Neutrophil (primary cell): ENCODE measurements at regions not wholly inside any gene's neighbourhood (a gene's known extent, or its start where the extent isn't known, plus 50 kb on each side); places are given as distances from the start of the nearest gene placed in this dataset.

Experiments
- H3K27ac ChIP-seq: fragments of 200-600 bp; sonication (generic); 2 replicates; pipeline ENCODE4 v1.5.1; 2016; ENCODE audit warnings: mild to moderate bottlenecking, moderate library complexity
- H3K27me3 ChIP-seq: fragments of 200-600 bp; sonication (generic); 2 replicates; pipeline ENCODE4 v1.6.0; 2016; ENCODE audit warnings: mild to moderate bottlenecking
- H3K36me3 ChIP-seq: fragments of 200-600 bp; sonication (generic); 2 replicates; pipeline ENCODE4 v1.5.1; 2017
- H3K4me1 ChIP-seq, 2 experiments: fragments of 200-600 bp in 1 of 2; sonication (generic) in 1 of 2; 1 replicate in 1 of 2; 2 replicates in 1 of 2; pipeline versions ENCODE4 v1.5.1 to v1.6.1; 2013 to 2016; ENCODE audit warnings: low read depth in 1 of 2, low read length in 1 of 2, mild to moderate bottlenecking in 1 of 2, moderate library complexity in 1 of 2; ENCODE audit not compliant: control insufficient read depth in 1 of 2, insufficient read depth in 1 of 2
- H3K4me3 ChIP-seq, 2 experiments: fragments of 200-600 bp in 1 of 2; sonication (generic) in 1 of 2; 1 replicate in 1 of 2; 2 replicates in 1 of 2; pipeline ENCODE4 v1.5.1; 2013 to 2016; ENCODE audit warnings: low read depth in 1 of 2, low read length in 1 of 2, mild to moderate bottlenecking in 1 of 2, moderate library complexity in 1 of 2
- H3K9me3 ChIP-seq: fragments of 200-600 bp; sonication (generic); 2 replicates; pipeline ENCODE4 v1.5.1; 2016
- TF ChIP-seq, protein P1 (sequence below): fragments of 200-600 bp; sonication (generic); IDR thresholded peaks from 2 replicates; pipeline ENCODE4 v1.5.1; 2016; ENCODE audit warnings: antibody characterized with exemption

GRCh38 chr4:28117084-28117682 lies 1256.5 kb downstream of the STIM2 start:
- no peaks in the 10 kb centered on the region for H3K4me1 ChIP-seq
- no peaks in the 10 kb centered on the region for H3K27me3 ChIP-seq
- no peak overlapping the region for H3K4me3 ChIP-seq
- TF ChIP-seq, protein P1, sequence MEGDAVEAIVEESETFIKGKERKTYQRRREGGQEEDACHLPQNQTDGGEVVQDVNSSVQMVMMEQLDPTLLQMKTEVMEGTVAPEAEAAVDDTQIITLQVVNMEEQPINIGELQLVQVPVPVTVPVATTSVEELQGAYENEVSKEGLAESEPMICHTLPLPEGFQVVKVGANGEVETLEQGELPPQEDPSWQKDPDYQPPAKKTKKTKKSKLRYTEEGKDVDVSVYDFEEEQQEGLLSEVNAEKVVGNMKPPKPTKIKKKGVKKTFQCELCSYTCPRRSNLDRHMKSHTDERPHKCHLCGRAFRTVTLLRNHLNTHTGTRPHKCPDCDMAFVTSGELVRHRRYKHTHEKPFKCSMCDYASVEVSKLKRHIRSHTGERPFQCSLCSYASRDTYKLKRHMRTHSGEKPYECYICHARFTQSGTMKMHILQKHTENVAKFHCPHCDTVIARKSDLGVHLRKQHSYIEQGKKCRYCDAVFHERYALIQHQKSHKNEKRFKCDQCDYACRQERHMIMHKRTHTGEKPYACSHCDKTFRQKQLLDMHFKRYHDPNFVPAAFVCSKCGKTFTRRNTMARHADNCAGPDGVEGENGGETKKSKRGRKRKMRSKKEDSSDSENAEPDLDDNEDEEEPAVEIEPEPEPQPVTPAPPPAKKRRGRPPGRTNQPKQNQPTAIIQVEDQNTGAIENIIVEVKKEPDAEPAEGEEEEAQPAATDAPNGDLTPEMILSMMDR = no peak
- H3K36me3 ChIP-seq = no peaks in the 10 kb centered on the region
- no peak overlapping the region for H3K27ac ChIP-seq
- no peaks in the 10 kb centered on the region for H3K9me3 ChIP-seq

DNA sequence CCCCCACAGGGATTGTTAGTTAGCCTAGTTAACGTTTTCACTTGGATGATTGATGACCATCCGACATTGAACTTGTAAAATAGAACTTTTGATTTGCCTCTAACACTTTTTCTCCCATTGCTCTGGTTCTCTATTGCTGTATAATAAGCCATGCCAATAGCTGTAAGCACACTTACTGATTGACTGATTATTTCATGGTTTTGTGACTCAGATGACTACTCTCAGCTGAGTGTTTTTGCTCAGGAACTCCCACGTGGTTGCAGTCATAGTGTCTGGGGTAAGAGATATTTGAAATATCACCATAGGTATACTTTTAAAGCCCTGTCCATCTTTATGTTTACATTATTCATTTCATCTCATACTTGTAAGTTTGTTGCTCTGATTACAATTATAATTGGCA lies 1285.5 kb downstream of the STIM2 start:
- no peaks in the 10 kb centered on the region for H3K36me3 ChIP-seq
- TF ChIP-seq, protein P1 = no peak
- H3K9me3 ChIP-seq = no peaks in the 10 kb centered on the region
- no peaks in the 10 kb centered on the region for H3K27me3 ChIP-seq
- H3K4me1 ChIP-seq = no peaks in the 10 kb centered on the region
- H3K4me3 ChIP-seq = no peak overlapping the region
- no peak overlapping the region for H3K27ac ChIP-seq

DNA sequence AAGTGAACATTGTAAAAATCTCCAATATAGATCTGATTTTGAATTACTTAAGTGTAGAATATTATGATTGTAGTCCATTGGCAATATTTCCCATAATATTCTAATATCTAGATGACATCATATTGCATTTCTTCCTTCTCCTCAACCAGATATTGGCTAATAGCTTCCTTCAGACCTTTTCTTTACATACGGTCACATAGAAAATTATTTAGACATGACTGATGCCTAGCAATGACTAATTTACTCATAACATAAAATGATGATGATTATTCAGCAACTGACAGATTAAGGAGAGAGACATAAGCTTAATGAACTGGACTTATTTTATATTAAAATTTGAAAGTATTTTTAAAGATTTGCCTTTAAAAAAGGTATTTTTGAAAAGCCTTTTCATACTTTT lies 1287.6 kb downstream of the STIM2 start:
- no peaks in the 10 kb centered on the region for H3K27me3 ChIP-seq
- H3K36me3 ChIP-seq = no peaks in the 10 kb centered on the region
- H3K4me3 ChIP-seq = no peak overlapping the region
- no peaks in the 10 kb centered on the region for H3K4me1 ChIP-seq
- H3K27ac ChIP-seq = no peak overlapping the region
- TF ChIP-seq, protein P1 = no peak
- H3K9me3 ChIP-seq = no peaks in the 10 kb centered on the region

DNA sequence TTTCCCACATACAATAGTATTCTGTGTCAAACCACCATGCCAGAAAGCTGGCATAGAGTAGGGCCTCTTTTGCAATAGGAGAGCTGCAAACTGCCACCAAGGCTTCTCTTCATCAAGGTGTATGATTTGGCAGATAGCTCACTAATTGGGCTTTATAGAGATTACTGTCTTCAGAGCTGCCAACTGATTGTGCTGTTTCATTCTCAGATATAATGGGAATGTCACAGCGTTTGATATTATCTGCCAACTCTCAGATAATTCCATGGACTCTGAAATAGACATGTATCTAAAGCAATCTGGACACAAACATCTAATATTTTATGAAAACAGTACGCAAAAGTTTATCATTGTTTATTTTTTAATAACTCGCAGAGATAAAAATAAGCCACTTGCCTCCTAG lies 1289.1 kb downstream of the STIM2 start:
- Histone ChIP-seq H3K36me3 (no peaks in the 10 kb centered on the region), H3K27me3 (no peaks in the 10 kb centered on the region), H3K27ac (no peak overlapping the region), H3K4me1 (no peaks in the 10 kb centered on the region), H3K4me3 (no peak overlapping the region), H3K9me3 (no peaks in the 10 kb centered on the region)
- TF ChIP-seq, protein P1 = no peak

- Histone ChIP-seq H3K36me3 (no peaks in the 10 kb centered on the region), H3K4me3 (no peak overlapping the region), H3K4me1 (no peaks in the 10 kb centered on the region), H3K9me3 (no peaks in the 10 kb centered on the region), H3K27me3 (no peaks in the 10 kb centered on the region), H3K27ac (no peak overlapping the region)
- TF ChIP-seq, protein P1 = no peak
Measured at GRCh38 chr4:28151314-28151713, 1290.7 kb downstream of the STIM2 start.

DNA sequence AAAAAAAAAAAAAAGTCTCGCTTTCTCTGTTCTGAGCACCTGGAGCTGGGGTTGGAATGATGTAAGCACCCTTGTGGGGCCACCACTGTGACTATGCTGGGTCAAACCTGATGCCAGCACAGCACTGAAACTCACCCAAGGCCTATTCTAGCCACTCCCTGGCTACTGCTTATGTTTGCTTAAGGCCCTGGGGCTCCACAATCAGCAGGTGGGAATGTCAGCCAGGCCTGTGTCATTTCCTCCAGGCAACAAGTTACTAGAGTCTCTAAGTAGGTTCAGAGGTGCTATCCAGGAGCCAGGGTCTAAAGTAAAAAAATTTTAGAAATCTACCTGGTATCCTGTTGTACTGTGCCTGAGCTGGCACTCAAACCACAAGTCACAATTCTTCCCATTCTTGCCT lies 1306.8 kb downstream of the STIM2 start:
- TF ChIP-seq, protein P1 = no peak
- no peak overlapping the region for H3K4me3 ChIP-seq
- no peaks in the 10 kb centered on the region for H3K4me1 ChIP-seq
- no peak overlapping the region for H3K27ac ChIP-seq
- H3K9me3 ChIP-seq = no peaks in the 10 kb centered on the region
- no peaks in the 10 kb centered on the region for H3K27me3 ChIP-seq
- no peaks in the 10 kb centered on the region for H3K36me3 ChIP-seq
